Sciatic nerve (tissue), 2 donors: ENCODE measurements at regions not wholly inside any gene's neighbourhood (a gene's known extent, or its start where the extent isn't known, plus 50 kb on each side); places are given as distances from the start of the nearest gene placed in this dataset.
"Not testable (repeated sequence)": the region's sequence is repeated elsewhere in the genome, so short reads cannot be mapped to it uniquely, and the experiment has no call there.

ENCODE experiments used
- ATAC-seq: fragments of 200-7000 bp; cut with Tn5 transposase; one replicate; pipeline ENCODE4 v1.9.1; 2020; ENCODE audit warnings: mild to moderate bottlenecking, moderate library complexity
- DNase-seq: peaks from one replicate; pipeline ENCODE4 v3.0.0-alpha.2; 2020; ENCODE audit warnings: low spot score
- intact Hi-C: fragments of 100-400 bp; cut with DNase I; formaldehyde crosslinking; loops from one replicate; pipeline ENCODE4 v1.14.2; 2022
- donor health status: DM: no; HTN: no; CAD: no.
- donor health status: DM: no; HTN: no; CAD: no.

DNA sequence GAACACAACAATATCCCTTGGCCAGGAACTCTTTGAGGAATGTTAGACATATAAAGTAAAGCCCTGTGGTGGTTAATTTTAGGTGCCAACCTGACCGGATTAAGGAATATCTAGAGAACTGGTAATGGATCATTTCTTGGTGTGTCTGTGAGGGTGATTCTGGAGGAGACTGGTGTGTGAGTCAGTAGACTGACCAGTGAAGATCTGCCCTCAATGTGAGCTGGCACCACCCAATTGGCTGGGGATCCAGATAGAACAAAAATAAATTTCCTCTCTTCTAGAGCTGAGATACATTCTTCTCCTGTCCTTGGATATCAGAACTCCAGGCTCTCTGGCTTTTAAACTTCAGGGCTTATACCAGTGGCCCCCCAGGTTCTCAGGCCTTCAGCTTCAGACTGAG, 56.2 kb upstream of the TNPO1 start:
- ATAC-seq (no peak), DNase-seq (no peak)
- intact Hi-C loops: no loop called here

DNA sequence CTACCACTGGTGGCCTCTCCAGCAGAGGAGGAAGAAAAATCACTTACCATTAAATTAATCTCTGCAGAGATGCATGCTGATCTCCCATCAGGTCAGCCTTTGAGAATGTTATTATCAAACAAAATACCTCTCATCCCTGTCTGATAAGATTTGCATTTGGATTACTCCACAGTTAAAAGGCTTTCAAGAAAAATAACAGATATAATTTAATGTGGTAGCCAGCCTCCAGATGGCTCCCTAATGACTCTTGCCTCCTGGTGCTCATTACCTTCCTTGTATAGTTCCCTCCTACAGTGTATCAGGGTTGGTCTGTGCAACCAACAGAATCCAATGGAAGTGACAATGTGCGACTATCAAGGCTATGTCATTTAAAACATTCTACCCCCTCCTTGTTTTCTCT, 63.6 kb upstream of the TNPO1 start:
- ATAC-seq: no peak
- intact Hi-C loops: no loop called here
- DNase-seq: no peak

DNA sequence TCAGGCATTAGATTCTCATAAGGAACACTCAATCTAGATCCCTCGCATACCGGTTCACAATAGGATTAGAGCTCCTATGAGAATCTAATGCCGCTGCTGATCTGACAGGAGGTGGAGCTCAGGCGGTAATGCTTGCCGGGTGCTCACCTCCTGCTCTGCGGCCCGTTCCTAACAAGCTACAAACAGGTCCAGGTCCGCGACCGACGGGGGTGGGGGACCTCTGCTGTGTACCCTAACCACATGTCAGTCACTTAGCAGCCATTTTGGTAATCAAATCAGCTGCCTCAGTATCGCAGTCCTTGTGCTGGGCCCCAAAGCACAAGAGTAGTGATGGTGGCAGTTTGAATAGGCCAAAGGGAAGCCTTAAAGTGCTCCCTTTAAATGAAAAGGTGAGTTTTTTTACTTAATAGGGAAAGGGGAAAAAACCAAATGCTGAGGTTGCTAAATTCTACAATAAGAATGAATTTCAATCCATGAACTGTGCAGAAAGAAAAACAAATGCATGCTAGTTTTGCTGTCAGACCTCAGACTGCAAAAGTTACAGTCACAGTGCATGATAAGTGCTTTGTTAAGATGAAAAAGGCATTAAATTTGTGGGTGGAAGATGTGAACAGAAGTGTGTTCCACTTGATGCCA, 67.0 kb upstream of the TNPO1 start:
- intact Hi-C loops: no loop called here
- no peak for ATAC-seq
- DNase-seq: no peak

DNA sequence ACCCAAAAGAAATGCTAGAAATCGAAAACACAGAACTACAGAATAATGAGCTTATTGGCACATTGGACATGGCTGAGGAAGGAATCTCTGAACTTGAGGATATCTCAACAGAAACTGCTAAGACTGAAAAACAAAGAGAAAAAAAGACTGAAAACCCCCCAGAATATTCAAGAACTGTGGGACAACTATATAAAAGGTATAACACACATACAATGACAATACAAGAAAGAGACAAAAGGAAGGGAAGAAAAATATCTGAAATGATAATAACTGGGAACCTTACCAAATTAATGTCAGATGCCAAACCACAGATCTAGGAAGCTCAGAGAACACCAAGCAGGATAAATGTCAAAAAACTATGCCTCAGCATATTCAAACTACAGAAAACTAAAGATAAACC, 68.6 kb upstream of the TNPO1 start:
- no peak for ATAC-seq
- no peak for DNase-seq
- intact Hi-C loops: no loop called here

DNA sequence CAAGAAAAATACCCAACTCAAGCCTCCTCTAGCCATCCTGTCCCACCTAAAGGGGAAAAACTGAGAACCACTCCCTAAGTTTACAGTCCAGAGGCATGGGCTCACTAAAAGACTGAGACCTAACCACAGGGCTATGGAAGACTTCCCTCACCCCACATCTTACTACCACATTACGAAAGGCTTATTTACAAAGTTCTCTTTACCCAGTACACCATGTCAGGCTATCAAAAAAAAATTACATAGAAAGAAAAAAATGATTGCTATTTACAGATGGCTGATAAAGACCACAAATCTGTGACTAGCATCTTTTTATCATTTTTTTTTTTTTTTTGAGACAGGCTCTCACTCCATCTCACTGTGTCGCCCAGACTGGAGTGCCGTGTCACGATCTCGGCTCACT, 69.7 kb upstream of the TNPO1 start:
- intact Hi-C loops: no loop called here
- ATAC-seq: no peak

DNA sequence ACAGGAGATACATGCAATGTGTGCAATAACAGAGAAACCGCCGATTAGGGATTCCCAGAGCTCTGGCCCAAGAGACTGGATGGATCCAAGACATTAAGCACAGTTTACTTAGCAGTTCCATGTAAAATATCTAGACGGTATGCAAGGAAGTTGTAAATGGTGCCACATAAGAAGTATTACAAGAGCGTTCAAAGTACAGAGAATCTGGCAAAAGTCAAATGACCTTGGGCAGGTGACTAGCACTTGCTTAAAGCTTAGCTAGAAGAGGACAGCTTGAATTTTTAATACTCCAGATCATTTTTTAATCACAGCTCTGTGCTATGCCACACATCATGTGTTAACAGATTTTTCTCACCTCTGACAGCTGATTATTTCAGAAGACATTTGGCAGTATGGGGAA, 72.3 kb upstream of the TNPO1 start:
- DNase-seq (no peak), ATAC-seq (no peak)
- intact Hi-C loops: no loop called here

More for the DNA sequence above, 69.7 kb upstream of the TNPO1 start:
- DNase-seq: no peak

DNA sequence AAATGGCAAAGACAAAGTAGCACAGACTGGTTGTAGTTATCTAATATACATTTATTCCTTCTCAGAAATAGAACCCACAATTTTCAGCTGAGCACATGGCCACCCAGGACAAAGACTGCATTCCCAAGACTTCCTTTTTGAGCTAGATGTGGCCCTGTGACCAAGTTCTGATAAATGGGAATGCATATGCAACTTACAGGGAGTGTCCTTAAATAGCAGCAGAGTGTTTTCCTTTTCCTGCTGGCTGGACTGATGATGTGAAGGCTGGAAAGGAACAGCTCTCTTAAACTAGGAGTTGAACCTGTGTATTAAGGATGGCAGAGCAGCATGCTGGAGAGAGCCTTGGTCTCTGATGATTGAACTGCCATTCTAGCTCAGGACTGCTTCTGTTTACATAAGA, 74.7 kb upstream of the TNPO1 start:
- no peak for DNase-seq
- intact Hi-C loops: no loop called here
- ATAC-seq: no peak

DNA sequence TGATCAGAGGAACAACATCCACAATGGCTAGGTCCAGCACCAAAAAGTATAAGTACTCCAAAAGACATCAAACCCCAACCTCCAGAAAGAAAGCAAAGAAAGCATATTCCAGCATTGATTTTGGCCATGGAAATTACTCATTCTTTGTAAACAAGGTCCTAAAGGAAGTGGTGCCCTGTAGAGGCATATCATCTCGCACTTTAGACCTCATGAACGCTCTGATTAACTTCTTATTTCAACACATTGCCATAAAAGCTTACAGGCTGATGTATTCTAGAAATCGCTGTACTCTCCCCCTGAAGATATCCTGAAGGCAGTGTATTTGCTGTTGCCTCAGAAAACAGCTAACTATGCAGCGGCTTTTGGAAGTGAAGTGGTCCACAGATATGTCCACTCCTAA, 82.7 kb upstream of the TNPO1 start:
- intact Hi-C loops: no loop called here
- DNase-seq (no peak), ATAC-seq (no peak)

DNA sequence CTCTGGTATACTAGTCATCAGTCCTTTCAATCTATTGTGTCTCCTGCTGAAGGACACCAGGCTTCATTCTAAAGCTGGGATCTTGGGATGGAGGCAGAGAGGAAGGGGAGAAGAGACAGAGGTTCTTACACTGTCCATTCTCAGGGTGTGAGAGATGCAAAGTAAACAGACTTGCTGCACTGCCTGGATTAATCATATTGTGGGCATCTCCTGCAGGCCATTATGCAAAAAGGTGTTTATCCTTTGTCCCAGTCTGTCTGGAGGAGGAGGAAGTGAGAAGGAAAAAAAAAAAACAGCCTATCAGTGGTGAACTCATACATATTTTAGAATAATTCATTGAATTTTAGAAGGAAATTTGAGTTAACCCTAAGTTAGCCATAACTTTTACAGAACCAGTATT, 92.9 kb upstream of the TNPO1 start:
- DNase-seq: no peak
- ATAC-seq: no peak
- intact Hi-C loops: no loop called here

DNA sequence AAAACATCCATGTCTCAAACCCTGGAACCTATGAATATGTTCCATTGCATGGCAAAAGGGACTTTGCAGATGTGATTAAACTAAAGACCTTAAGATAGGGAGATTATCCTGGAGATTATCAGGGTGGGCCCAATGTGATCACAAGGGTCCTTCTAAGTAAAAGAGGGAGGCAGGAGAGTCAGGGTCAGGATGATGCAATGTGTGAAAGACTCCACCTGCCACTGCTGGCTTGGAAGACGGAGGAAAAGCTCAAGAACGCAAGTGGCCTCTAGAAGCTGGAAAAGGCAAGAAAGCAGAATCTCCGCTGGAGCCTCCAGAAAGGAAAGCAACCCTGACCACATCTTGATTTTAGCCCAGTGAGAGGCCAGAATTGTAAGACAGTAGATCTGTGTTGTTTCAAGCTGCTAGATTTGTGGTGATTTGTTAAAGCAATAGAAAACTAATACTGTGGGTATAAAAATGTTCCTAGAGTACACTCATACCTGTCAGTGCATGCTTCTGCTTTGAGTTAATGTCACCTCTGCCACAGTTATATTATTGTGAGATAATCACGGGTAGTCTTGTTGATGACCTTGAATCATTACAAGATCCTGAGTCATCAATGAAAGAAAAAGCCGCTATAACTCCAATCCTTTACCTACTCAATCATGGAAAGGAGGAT, 93.5 kb upstream of the TNPO1 start:
- intact Hi-C loops: no loop called here
- ATAC-seq (no peak), DNase-seq (no peak)

DNA sequence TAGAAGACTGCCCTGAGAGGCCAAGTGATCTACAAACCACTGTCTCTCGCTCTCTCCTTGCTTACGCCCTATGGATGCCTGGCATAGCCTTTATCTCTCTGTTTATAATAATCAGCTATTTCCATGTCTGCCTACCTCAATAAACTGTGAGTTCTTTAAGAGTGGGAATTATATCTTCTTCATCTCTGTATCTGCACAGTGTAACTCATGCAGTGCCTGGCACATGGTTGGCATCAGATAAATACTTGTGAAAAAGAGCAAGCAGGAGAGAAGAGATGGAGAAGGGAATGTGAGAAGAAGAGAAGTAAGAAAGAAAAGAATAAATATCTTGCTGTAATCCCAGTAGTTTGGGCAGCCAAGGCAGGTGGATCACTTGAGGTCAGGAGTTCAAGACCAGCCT, 94.6 kb upstream of the TNPO1 start:
- DNase-seq (no peak), ATAC-seq (no peak)
- intact Hi-C loops: no loop called here

DNA sequence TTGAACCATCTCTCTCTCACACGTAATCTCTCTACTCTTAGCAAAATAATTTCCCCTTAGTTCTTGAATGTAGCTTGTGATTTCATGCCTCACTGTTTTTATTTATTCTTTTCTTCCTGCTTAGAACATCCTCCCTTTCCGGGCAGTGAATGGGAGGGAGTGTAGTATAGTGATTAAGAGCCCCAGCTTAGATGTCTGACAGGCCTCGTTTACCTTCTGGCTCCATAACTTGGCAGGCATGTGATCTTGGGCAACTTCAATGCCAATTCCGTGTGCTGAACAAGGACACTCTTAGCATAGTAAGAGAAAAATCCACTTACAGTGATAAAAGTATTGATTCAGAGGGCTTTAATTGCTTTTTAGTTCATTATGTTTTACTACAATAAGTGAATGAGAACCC, 96.3 kb upstream of the TNPO1 start:
- no peak for DNase-seq
- intact Hi-C loops: no loop called here
- no peak for ATAC-seq

DNA sequence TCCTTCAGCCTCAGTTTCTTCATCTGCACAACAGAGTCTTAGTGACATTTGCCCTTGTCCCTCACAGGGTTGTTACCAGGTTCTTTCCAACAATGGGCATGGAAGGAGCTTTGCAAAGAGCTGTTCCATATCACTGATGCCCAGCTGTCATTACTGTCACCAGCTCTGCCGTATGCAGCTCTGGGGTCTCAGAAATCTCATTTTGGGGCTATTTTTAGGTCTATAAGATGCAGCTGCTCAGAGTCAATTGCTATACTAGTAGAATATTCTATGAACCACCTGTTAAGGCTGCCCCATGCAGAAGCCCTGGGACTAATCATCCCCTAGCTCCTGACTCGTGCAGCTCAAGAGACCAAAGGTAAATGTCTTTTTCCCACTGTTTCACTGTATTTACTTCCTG, 105.1 kb upstream of the TNPO1 start:
- no peak for ATAC-seq
- intact Hi-C loops: no loop called here
- no peak for DNase-seq

DNA sequence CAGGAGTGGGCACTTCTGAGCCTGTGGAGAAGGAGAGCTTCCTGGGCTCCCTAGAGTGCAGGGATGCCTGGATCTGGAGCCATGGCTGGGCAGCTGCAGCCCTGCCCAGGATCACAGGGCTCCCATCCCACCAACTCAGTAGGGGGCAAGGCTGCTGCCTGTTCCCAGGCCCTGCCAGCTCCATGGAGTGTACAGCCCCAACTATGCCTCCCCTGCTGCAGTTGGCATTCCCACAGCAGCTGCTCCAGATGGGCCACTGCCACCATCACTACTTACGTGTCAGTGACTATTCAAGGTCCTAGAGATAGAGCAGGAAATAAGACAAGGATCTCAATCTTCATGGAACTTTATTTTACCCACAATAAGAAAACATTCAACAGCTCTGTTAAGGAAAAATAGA, 107.1 kb upstream of the TNPO1 start:
- intact Hi-C loops: no loop called here
- ATAC-seq (no peak), DNase-seq (no peak)

DNA sequence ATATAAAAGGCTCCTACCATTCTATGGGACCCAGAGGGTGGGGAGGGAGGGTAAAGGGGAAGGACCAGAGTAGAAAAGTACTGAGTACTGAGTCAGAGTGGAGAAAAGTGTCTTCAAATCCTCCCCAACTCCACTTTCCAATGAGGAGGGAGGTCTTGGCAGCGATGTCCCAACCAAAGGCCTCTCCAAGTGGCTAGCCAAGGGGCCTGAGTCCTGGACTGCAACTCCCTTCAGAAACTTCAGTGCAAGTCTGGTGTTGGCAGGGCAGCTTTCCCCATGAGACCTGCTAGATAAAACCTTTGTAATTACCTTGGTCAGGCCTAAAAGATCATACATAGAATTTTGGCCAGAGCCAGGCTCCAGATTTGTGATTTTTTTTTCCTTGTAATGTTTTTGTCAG, 111.3 kb upstream of the TNPO1 start:
- DNase-seq (no peak), ATAC-seq (no peak)
- intact Hi-C loops: no loop called here

DNA sequence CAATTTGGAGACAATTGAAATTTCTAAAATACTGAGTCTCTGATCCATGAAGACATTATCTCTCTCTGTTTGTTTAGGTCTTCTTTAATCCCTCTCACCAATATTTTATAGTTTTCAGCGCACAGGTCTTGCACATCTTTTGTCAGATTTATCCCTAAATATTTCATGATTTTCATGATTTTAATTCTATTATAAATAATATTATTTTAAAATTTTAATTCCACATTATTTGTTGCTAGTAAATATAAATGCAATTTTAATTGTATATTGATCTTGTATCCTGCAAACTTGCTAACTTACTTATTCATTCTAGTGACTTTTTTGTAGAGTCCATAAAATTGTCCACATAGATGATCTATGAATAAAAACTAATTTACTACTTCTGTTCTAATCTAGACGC, 112.6 kb upstream of the TNPO1 start:
- DNase-seq: no peak
- no peak for ATAC-seq
- intact Hi-C loops: no loop called here

DNA sequence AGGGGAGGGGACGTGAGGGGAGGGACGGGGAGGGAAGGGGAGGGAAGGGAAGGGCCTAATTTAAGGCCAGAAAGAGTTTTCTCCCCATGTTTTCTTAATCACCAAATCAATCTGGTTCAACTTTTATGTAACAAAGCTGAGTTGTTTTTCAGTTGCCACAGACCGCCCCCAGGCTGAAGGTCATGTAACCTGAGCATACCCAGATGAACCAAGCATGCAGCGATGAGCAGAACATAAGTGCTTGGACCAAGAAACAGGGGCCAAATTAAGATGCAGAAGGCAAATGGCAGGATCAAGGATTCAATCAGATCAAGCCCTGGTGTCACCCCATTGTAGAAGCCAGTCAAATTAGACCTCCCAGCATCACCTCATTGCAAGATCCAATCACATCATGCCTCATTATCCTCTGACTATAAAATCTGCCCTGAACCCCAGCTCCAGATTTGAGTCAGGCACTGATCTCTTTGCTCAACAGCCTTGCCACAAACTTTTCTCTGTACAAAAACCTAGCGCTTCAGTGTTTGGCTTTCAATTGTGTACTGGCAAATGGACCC, 113.5 kb upstream of the TNPO1 start:
- intact Hi-C loops: no loop called here
- DNase-seq: no peak
- no peak for ATAC-seq

DNA sequence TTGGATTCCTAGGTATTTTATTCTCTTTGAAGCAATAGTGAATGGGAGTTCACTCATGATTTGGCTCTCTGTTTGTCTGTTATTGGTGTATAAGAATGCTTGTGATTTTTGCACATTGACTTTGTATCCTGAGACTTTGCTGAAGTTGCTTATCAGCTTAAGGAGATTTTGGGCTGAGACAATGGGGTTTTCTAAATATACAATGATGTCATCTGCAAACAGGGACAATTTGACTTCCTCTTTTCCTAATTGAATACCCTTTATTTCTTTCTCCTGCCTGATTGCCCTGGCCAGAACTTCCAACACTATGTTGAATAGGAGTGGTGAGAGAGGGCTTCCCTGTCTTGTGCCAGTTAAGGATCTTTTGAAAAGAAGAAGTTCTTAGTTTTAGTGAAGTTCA, 114.4 kb upstream of the TNPO1 start:
- DNase-seq, ATAC-seq, intact Hi-C loops: not testable (repeated sequence)

DNA sequence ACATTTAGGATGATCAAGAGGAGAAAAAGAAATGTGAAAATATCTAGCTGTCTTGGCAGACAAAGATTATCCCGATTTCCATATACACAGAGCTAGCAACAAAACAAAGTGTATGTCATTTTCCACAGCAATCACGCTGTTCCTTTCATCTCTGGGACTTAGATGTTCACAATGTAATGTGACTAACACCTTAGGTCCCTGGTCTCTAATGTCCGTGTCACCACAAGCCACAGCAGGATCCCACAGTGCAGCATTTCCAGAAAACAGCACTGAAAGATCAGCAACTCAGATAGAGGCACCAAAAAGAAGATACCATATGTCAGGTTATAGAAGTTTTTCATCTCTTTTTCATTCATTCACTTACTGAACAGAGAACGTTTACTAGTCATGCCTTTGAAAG, 118.0 kb upstream of the TNPO1 start:
- ATAC-seq (no peak), DNase-seq (no peak)
- intact Hi-C loops: no loop called here

DNA sequence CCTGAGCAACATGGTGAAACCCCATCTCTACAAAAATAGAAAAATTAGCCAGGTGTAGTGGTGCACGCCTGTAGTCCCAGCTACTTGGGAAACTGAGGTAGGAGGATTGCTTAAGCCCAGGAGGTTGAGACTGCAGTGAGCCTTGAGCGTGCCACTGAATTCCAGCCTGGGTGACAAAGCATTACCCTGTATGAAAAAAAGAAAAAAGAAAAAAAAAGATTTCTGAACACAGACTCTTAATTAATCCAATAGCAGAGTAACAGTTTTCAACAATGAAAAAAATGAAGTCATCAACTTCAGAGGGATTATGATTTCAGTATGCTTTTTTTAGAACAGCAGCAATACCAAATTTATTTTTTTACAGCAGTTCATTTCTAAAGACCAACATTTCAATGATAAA, 118.8 kb upstream of the TNPO1 start:
- no peak for ATAC-seq
- intact Hi-C loops: no loop called here
- DNase-seq: no peak

DNA sequence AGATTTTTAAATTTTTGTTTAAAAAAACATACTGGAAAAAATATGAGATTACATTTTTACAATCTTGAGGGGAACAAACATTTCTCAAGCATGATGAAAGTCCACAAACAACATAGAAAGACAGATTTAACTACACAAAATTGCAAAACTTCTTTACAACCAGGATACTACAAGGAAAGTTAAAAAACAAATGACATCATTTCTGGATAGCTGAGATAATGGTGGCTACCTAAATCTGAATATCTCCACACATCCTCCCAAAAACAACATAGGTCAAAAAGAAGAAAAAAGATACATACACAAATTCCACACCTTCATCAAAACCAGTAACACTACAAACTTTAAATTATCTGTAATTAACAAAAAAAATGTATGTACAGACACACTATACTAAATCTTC, 120.8 kb upstream of the TNPO1 start:
- DNase-seq: no peak
- no peak for ATAC-seq
- intact Hi-C loops: no loop called here
